HG03175 (cell line): ENCODE measurements at regions not wholly inside any gene's neighbourhood (a gene's known extent, or its start where the extent isn't known, plus 50 kb on each side); places are given as distances from the start of the nearest gene placed in this dataset.

Source experiments
- ATAC-seq: cut with Tn5 transposase; IDR thresholded peaks from one replicate; pipeline ENCODE4 v1.9.1; 2021; ENCODE audit warnings: mild to moderate bottlenecking, moderate library complexity; ENCODE audit not compliant: unreplicated experiment

DNA sequence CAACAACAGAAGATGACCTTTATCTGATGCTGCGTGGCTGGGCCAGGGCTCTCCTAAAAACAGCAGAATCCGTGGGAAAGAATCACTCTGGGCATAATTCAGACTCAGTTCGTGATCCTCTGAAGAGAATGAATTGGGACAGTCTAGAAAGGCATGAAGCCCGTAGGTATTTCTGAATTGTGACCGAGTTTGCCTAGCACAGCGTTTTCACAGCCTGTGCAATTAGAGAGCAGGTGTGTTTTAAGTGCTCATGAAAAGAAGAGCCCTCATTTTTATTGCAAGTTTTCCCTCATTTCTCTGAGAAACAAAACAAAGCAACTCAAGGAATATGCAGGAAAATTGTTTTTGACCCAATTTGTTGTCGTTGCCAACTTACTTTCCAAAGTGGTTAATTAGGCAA is 366.2 kb downstream of the WDR11 start:
- no peak for ATAC-seq

- no peak for ATAC-seq
Measured at GRCh38 chr10:121221072-121221471, 369.9 kb downstream of the WDR11 start.

GRCh38 chr10:121221991-121222390 is 370.8 kb downstream of the WDR11 start:
- ATAC-seq: no peak

DNA sequence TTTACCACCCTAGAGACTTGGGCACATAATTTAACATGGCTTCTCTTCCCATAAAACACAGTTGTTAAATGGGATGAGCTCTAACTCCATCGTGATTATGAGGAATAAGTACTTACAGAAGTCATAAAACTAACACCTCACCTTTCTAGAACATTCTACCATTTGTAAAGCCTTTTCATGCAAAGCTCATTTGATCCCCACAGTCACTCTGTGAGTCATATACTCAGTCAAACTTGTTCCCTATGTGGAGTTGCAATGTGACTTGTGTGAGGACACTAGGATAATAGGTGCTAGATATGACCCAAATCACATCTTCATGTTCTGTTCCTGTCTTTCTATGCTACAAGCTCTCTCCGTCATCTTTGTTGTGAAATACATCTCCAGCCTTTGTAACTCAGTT is 371.7 kb downstream of the WDR11 start:
- ATAC-seq: no peak

DNA sequence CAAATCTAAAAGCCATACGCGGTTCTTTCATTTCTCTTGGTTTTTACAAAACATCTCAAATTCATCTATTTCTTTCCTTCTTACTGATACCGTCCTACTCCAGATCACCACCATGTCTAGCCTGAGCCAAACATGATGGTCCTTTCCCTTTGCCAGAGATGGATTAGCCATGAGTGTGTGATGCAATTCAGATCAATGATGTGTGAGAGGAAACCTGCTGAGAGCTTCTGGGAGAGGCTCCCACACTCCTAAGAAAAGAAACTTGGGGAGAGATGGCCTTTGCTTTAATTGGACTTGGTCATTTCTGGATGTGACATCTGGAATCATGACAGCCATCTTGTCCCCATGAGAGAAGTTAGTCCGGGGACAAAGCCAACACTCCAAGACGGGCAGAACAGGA is 367.2 kb downstream of the FGFR2 start:
- ATAC-seq: no peak

DNA sequence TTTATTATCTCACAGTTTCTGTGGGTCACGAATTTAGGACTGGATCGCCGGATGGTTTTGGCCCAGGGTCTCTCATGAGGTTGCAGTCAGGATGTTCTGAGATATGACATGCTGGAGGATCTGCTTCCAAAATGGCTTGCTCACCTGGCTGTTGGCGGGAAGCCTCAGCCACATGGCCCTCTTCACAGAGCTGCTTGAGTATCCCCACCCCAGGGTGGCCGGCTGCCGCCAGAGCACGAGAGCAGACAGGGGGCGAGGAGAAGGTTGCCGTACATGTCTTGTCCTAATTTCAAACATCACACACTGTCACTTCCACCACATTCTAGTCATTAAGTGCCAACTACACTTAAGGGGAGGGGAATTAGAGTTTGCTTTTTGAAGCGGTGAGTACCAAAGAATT is 365.8 kb downstream of the FGFR2 start:
- ATAC-seq: no peak

GRCh38 chr10:121235692-121236091 is 362.6 kb downstream of the FGFR2 start:
- ATAC-seq: no peak

DNA sequence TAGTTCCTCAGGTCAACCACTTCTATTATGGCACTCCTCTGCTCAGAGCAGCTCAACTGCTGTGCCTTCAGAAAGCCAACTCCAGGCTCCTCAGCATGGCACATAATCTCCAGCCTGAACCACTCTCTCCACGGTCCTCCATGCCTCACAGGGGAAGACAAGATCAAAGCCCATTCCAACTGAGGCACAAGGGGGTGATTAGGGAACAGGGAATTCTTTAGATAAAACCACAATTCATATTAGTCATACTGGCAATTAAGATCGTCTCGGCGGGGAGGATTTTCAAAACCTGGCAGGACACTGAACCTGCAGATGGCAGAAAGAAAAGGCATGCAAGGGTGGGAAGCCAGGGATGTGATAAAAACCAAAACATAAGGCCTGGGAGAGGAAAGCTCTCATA is 361.6 kb downstream of the FGFR2 start:
- no peak for ATAC-seq

- no peak for ATAC-seq
Measured at GRCh38 chr10:121237718-121238117, 360.5 kb downstream of the FGFR2 start.

DNA sequence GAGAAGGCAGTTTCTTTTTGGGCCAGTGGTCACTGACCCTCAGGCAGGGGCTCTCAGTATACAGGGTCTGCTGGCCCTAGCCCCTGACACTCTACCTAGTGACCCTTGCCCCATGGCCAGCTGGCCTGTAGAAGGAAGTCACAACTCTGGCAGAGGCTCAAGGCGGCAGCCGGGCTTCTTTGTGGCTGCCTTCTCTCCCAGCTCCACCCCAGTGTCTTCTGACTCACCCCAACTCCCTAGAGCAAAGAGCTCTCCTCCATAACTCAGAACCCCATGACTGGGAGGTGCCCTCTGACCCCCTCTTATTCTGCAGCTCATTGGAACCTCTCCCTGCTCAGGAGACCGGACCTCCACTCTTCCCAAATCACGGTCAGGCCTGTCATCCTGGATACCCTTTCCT is 358.2 kb downstream of the FGFR2 start:
- no peak for ATAC-seq

GRCh38 chr10:121240556-121240955 is 357.7 kb downstream of the FGFR2 start:
- no peak for ATAC-seq

DNA sequence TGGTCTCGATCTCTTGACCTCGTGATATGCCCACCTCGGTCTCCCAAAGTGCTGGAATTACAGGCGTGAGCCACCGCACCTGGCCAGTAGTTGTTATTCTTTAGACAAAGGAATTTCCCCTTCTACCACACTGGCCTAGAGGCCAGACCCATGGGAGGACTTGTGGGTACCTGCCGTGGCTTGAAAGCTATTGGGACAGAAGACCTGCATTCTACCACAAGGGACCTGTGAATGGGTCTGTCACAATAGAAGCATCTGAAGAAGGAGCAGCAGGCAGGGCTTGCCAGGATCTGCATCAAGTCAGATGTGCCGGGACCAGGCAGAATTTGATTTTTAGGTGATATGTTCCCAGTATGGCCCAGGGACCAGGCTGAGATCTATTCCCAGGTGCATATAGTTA is 356.9 kb downstream of the FGFR2 start:
- no peak for ATAC-seq

- ATAC-seq: no peak
Measured at GRCh38 chr10:121242741-121243608, 355.3 kb downstream of the FGFR2 start.

DNA sequence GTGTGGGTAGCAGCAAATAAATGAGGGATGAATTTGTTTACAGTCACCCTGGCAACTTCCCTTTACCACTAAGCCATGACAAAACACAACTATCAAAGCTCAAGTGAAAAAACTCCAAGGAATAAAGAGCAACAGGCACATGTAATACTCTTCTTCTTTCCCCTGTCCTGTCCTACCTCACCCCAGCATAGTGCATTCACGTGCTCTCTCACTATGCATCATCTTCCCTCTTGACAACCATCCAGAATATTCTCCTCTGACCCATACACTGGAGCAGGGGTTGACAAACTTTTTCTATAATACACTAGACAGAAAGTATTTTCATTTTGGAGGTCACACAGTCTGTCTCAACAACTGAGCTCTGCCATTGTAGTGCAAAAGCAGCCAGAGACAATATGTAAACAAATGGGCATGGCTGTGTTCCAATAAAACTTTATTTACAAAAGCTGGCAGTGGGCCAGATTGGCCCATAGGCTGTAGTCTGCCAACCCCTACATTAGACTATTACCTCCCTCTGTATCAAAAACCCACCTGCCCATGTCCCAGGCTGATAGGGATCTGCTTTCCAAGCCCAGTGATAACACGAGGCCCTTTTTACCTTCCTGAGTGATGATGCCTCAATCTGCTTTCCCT is 354.5 kb downstream of the FGFR2 start:
- ATAC-seq: no peak

GRCh38 chr10:121244818-121245217 is 353.4 kb downstream of the FGFR2 start:
- no peak for ATAC-seq

- no peak for ATAC-seq
Measured at GRCh38 chr10:121245754-121246153, 352.5 kb downstream of the FGFR2 start.

DNA sequence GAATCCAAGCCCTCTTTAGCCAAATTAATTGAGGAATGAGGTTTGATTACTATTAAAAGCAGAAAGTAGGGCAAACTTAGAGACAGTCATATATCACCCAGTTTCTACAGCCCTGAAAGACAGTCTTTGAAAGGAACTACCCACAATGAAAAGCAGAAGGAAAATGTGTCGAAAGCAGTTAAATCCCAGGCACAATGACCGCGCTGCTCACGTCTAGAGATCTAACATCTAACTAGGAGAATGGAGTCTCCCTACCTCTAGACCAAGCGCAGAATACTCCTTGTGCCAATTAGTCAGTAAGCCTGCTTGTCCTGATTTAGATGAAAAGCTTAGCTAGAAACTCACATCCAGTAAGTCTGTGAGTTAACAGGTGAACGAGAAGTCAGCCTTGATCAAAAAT is 350.0 kb downstream of the FGFR2 start:
- no peak for ATAC-seq

DNA sequence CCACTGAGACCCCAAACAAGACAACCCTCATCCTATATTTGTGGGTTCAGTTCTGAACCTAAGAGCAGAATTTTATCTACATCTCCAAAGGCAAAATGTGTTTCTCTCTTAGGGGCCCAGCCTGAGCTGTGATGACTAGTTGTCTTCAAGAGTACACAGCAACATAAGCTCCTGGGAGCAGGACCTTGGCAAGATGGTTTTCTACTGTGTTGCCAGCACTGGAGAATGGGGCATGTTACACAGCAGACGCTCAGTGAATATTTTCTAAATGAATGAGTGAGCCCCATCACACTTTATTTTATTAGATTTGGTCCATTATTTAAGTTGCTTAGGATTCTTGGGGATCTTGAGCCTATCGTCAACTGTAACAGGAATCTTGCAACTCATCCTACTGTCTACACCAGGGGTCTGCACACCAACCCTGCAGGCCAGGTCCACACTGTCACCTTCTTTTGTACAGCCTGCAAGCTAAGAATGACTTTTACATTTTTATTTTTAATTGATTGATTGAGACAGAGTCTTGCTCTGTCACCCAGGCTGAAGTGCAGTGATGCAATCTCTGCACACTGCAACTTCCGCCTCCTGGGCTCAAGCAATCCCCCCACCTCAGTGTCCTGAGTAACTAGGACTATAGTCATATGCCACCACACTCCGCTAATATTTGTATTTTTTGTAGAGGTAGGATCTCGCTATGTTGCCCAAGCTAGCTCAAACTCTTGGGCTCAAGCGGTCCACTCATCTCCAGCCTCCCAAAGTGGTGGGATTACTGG is 347.1 kb downstream of the FGFR2 start:
- no peak for ATAC-seq

DNA sequence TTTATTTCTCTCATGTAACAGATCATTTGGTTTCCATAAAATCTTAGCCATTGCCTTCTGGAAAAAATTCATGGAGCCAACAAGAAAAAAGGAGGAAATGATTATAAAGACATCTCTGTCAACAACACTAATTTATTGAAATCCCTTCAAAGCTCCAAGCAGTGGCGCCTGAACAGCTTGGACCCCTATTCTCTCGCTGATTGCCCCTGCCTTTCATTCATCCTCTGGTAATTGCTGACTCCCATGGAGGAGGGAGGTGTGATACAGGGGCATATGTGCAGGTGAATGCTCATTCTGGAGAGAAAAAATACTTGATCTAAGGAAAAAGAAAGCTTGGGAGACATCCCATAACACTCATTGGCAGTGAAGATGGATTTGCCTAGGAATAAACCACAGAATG is 345.5 kb downstream of the FGFR2 start:
- ATAC-seq: no peak

DNA sequence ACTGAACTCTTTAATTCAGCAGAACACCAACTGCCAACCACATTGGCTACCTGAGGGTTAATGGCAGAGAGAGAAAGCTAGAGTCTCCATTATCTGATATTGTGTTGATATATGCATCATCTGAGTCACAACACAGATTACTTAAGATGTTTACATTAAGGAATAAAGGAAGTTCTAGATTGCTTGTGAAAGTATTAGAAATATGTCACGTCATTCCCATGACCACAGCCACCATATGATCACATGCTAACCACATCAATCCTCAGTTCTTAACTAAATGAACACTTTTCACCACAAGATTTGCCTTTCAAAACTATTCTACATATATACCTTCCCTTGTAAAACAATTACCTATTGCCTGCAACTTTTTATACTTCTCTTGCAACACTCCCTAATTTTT is 337.9 kb downstream of the FGFR2 start:
- ATAC-seq: peak; percentile 66

GRCh38 chr10:121261665-121262064 is 336.6 kb downstream of the FGFR2 start:
- no peak for ATAC-seq
